Daoy (cell line): ENCODE measurements at regions not wholly inside any gene's neighbourhood (a gene's known extent, or its start where the extent isn't known, plus 50 kb on each side); places are given as distances from the start of the nearest gene placed in this dataset.

Source experiments
- DNase-seq: peaks from one replicate; pipeline ENCODE4 v3.0.0-alpha.2; 2015; ENCODE audit warnings: low read depth

DNA sequence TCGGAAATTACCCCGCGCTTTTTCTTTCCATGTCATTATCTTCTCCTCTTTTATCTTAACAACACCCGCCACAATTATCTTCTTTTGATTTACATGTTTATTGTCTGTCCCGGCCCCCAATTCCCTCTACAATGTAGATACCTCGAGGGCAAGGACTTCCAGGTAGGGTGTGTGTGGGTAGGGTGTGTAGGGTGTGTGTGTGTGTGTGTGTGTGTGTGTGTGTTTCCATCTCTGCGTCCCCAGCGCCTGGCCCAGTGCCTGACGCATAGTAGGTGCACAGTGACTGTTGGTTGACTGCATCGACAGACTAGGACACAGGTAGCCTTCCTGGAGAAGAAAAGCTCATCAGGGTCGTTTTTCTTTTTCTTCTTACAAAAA is 103.1 kb downstream of the UCHL1 start:
- DNase-seq = no peak

DNA sequence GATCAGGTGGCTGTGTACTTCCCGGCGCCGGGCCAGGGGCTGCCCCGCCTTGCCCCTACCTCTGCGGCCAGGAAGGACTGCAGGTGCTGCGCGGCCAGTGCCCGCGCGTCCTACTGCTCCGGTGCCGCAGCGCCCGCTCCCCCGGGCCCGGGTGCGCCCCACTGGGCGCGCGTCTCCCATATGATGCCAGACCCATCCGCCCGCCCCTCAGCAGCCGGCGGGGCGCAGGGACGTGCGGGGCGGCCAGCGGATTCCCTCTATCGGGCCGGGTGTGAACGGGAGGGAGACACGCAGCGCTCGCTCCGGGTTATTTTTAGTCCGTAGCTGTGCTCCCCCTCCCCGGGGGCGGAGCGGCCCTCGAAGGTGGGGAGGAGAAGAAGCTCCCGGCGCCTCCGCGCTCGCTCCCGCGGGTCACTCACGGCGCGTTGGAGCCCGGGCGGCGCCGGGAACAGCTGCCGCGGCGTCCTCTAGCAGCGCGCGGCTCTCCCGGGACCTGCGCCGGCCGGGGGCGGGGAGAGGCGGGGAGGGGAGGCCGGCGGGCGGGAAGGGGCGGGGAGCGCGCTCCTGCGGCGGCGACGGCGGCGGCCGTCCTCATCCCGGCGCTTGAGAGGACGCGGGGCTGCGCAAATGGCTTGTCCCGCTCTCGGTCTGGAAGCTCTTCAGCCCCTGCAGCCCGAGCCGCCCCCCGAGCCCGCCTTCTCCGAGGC is 103.6 kb downstream of the UCHL1 start:
- peak; percentile 79 for DNase-seq

DNA sequence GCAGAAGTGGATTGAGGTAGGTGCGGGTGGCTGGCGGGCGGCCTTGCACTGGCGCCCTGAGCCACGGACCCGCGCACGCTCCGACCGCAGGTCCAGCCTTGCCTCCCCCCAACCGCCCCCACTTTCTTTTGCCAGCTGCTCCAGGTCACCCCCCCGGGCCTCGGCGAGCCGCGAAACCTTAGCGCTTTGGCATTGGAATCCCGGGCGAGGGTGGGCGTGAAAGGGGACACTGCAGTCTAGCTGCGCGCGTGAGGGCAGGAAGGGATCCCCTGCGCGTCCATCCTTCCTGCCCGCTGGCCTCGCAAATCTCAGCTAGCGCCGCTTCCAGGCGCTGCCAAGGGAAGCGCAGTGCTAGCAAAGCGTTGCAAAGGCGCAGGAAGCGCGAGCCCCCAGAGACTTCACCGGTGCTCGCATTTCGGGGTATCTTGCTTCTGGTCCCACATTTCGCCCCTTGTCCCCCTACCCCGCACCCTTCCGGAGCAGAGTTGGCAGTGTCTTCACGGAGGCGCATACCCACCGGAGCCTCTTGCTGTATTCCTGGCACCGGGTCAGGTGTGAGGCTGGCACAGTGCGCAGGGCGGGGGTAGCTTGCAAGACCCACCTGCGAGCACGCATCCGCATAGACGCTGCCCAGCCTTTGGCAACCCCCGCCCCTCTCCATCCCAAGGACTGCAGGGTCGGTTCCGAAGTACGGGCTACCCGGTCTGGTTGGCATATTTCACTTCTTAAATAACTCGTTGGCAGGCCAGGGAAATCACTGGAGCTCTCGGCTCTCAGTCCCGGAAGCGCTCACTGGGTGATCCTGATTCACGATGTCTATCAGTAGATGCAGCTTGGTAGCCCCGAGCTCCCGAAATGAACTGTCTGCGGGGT is 104.4 kb downstream of the UCHL1 start:
- DNase-seq = peak; percentile 74

DNA sequence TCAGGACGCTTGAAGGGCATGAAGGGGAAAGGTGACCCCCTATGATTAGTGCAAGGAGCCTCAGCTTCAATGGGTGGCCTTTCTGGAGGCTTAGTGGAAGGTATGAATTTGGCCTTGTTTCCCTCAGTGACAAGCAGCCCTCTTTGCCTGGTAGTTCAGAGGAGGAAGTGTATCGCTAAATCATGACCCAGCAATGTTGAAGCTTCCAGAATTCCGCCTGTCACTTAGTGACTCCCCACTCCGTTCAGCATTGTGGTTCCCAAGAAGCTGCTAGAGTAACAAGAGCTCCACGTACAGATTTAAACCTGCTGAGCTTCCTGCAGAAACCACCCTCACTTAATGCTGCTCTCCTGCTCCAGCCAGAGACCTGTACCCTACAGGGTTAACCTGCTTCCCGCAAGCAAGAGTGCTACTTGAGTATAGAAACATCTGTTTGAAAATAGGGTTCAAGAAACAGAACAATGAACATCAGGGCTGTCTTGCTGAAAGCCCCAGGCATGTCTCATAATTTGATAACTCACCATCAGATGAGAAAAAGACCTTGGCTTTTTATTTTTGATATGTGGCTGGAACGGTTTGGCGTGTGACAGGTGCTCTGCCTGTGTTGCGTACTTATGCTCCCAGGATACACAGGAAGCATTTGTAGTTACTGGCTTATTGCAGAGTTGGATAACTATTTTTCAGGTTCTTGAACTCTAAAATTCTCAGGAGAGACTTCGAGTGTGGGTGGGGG is 105.2 kb downstream of the UCHL1 start:
- DNase-seq = peak; percentile 39

DNA sequence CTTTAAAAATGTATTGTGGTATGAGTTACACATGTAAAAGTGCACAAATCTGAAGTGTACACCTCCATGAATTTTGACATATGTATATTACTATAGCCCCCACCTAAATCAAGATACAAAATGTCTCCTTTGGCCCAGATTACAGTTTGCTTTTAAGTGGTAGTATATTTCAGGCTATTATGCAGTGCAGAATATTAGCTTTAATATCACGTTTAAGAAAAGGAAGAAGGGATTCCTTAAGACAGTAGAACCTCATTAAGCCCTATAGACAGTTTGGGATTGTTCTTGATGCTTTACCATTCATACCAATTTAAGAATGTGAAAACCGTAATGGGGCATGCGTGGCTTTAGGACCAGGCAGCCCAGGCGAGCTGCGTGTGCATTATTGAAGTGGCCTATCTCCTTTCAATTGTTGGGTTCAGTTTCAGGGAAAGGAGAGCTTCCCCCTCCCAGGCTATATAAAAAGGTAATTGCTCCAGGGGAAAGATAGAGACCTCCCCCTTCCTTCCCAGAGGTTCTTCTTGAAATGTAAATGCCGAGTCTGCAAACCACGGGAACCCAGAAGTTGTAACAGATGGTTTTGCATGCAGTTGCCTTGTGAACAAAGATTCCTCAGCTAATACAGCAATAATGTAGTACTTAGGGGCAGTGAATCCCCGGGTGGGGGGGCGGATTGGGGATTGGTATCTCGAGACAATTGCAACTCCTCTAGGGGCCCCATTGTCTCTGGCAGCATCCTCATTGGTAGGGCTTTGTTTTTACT is 106.1 kb downstream of the UCHL1 start:
- no peak for DNase-seq

DNA sequence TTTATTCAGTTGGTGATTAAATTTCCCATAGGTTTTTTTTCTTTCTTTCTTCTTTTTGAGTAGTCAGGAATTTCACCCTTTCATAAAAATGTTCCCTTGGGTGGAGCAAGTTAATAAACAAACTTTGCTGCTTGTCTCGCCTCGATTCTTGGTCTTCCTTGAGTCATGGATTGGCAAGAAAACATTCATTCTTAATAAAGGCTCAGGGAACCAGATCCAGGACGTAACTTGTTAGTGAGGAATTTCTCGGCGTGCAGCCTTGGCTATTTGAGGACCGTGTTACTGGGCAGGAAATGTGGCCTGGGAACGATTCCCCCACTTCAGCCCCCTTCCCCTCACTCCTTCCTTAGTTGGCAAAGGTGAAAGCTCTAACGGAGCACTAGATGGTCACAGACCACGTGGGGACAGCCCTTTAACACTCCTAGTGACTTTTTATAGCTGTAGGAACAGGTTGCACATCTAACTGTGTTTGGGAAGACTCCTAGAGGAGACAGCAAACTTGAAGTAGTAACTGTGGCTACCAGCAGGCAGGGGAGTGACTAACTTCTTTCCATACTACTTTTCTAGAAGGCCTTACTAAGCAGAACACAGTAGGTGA is 106.8 kb downstream of the UCHL1 start:
- DNase-seq = peak; percentile 56

DNA sequence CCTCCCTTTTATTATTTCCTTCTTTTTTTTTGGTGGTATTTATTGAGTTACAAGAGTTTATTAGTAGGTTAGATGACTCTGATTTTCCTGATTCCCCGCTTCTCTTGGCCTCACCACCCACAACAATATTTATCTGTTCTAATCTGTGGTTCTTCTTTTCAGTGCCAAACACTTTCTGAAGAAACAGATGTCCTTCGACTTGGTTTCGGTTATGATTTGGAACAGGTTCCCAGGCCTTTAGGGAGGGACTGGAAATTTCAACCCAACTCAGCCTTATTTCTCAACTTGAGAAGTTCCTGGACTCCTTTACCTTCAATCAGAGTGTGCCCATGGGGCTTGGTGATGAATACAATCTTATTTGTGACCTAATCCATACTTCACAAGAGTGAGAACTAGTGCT is 108.1 kb downstream of the UCHL1 start:
- no peak for DNase-seq

DNA sequence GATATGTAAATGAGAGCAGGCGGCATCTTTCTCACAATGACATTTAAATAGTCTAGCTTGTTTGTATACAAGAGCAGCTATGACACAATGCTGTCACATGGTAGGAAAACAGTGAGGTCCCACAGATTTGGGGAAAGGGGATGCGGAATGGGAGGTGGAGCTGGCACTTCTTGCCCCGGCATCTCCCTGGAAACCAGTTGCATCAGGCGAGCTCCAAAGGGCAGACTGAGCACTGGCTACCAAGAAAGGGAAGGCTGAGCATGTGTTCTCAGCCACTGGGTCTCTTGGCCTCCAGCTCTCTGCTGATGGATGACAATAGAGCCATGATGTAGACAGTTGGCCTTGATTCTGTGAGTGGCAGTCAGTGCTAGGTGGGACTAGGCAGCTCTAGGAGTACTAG is 109.0 kb downstream of the UCHL1 start:
- DNase-seq = no peak

DNA sequence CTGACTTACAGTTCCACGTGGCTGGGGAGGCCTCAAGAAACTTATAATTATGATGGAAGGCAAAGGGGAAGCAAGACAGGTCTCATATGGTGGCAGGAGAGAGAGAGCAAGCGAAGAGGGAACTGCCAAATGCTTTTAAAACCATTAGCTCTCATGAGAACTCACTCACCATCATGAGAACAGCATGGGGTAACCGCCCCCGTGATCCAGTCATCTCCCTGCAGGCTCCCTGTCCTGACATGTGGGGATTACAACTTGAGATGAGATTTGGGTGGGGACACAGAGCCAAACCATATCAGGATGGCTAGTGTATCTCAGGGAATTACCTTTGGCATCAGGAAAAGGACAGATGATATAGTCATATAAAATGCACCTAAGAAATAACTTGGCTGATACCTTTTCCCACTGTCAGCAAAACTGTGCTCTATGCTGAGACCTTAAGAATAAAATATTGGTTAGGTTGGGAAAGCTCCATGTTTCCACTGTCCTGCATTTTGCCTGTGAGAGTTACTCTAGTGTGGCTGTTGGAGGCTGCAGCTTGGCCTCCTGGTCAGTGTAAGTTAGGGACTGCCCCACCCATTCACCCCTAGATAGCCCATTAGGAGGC is 110.3 kb downstream of the UCHL1 start:
- DNase-seq = peak; percentile 25

DNA sequence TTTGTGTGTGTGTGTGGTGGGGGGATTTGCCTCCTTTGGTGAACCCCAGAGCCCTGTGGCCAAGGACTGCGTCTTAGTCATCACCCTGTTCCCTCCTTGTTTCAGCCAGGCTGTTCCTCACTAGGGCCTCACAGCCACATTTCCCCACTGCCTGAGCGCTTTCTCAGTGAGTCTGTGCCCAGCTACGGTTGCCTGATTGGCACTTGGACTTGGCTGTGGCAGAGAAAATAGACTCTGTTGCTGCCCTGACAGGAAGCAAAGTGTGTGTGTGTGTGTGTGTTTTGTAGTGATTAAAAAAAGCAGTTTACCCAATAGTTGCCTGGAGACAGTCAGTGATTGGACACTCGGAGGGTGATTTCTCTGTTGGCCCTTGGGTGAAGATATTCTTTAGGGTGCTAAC is 113.0 kb downstream of the UCHL1 start:
- DNase-seq = peak; percentile 62

DNA sequence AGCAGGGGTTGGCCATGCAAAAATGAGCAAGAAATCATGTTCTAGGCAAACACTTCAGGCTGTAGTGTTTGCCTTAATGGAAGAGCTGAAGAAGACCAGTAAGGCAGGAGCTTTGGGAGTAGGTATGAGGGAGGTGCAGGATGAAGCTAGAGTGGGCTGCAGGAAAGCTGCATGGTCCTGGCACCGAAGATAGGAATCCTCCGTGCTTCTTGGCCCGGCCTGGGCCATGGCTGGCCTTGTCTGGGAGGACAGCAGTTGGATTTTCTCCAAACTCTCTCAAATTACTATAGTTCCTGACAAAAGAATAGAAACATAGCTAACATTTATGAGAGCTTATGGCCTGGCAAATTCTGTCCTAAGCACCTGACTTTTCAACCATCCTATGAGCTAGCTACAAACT is 116.5 kb downstream of the UCHL1 start:
- DNase-seq = no peak

DNA sequence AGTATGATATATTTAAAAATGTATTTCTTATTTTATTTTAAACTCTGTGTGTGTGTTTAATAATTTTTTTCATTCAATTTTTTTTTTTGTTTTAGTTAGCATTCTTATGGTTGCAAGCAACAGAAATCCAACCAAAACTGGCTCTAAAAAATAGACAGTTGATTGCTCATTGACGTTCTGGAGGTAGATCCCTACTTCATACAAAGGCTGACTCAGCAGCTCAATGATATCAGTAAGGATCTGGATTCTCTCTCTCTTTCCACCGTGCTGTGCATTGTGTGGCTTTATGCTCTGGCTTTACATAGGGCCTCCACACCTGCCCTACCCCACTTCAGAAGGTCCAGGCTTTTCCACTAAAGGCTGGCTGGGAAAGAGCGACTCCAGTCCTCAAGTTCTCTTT is 117.8 kb downstream of the UCHL1 start:
- no peak for DNase-seq

DNA sequence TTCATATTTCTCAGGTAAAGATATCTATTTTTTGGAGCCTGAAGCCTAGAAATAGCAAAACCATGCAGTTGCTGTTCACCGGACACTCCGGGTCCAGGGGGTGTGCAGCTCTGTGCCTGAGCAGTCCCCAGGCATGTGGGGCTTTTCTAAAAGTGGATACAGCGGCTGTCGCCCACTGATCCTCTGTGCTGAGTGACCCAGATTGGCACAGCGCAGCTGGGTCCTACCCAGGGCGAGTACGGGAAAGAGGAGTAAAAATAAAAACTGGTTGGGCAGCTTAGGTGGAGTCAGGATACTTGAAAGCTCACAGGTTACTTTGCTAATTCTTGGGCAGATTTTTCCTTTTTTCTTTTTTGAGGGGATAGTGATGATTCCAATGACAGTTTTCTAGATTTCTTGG is 118.8 kb downstream of the UCHL1 start:
- no peak for DNase-seq

DNA sequence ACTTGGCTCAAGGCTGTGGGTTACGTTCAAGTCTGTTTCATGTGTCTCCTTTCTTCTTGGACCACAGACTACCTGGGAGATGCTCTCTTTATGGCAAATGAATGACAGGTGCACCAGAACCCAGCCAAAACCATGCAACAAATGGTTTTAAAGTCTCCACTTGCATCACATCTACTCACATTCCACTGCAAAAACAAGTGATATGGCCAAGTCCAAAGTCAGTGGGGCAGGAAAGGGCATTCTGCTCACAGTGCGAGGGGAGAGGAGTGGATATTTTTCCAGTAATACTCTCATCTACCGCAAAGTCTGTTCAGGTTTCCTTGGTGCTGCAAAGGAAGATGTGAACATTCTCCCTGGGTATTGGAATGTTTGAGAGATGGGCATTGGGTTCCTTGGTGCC is 120.5 kb downstream of the UCHL1 start:
- DNase-seq = no peak

DNA sequence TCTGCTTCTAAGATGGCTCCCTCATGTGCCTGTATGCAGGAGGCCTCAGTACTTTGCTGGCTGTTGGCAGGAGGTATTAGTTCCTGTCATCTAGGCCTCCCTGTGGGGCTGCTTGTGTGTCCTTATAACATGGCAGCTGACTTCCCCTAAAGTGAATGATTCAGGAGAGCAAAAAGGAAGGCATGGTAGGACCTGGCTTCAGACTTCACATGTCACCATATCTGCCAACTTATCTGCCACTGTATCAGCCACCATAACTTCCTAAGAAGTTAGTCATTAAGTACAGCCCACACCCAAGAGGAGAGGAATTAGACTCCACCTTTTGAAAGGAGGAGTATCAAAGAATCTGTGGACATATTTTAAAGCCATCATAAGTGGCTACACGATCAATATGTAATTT is 122.5 kb downstream of the UCHL1 start:
- DNase-seq = no peak

DNA sequence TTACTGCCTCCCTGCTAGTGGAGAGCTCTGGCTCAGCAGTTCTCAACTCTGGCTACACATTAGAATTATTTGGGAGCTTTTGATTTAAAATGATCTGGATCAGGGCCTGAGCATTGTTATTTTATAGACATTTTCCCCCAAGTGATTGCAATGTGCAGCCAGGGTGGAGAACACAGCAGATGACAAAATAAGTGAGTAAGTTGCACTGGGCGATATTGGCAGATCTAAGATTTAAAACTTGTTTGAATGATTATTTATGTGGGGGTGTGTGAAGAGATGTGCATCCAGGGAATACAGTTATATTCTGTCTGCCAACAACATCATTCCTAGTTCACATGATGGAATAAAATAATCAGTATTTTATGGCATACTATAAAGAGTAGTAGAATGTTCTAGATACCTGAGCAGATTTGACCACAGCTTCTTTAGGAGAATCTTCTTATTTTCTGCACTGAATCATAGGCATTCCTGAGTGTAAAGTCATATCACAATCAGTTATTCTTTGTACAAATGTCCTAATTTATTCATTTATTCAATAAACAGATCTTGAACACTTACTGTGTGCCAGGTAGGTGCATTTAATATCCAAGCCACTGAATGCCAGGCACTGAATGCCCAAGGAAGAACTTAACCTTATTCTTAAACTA is 123.9 kb downstream of the UCHL1 start:
- DNase-seq = no peak

DNA sequence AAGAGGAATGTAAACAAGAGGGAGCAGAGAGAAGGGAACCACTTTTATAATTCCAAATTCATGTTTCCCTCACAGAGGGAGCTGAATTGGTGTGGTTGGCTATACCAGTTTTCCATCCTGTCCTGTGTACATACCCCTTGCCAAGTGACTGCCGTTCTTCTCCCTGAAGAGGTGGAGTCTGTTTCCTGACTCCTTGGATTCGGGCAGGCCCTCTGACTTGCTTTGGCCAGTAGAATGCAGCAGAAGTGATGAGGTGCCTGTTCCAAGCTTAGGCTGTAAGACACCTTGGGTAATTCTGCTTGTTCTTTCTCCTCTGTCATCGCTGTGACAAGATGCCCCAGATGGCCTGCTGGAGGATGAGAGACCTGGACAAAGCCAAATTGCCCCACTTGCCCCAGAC is 124.7 kb downstream of the UCHL1 start:
- no peak for DNase-seq

DNA sequence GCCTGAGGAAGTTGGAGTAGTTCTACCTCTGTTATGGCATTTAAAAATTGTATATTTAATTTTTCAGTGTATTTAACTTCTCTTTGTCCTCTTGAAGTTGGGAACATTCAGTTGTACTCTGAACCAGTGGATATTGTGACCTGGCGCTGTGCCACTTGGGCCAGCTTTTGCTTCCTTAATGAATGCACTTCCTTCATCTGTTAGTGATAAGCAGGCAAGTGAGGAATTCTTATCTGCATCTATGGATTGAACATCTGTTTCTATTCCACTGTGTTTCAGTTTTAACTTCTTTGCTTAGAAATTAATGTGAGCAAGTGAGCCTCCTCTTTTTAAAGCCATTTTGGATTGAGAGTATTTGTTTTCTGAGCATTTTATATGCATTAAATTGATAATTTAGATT is 128.3 kb downstream of the UCHL1 start:
- peak; percentile 42 for DNase-seq

DNA sequence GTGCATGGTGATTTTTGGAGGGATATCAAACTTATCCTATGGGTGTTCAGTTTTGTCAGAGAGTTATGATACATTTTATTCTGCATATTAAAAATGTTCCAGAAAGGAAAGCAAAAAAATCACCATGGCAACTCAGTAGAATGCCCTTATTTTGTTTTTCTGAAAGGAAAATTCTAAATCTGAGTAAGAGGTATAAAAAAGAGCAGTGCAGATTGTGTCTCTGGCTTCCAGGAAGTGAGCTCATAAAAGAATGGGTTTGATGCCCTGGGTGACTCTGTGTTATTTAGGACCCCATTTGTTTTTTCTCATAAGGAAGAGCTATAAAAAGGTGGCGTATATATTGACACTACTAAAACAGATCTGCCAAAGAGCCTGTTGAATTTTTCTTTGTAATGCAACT is 128.8 kb downstream of the UCHL1 start:
- DNase-seq = no peak

DNA sequence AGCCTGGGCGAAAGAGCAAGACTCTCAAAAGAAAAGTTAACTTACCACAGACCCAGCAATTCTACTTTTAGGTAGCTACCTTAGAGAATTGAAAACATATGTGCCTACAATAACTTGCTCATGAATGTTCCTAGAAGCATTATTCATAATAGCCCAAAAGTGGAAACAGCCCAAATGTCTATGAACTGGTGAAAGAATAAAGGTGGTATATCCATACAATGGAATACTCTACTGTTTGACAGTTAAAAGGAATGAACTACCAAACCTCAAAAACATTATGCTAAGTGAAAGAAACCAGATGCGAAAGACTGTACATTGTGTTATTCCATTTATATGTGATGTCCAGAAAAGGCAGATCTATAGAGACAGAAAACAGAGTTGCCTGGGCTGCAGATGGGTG is 131.4 kb downstream of the UCHL1 start:
- no peak for DNase-seq

DNA sequence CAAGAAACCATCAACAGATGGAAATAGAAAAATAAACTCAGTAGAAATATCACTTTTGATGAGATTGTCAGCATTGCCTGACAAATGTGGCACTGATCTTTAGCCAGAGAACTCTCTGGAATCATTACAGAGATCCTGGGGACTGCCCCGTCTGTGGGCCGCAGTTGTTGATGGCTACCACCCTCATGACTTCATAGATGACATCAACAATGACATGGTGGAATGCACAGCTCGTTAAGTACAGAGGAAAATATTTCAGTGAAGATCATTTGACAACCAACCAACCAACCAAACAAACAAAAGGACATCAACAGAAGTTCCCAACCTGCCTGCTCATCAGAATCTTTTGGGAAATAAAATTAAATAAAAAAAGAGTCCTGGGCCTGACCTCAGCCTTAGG is 132.6 kb downstream of the UCHL1 start:
- DNase-seq = no peak
